ENCODE measurements at regions not wholly inside any gene's neighbourhood (a gene's known extent, or its start where the extent isn't known, plus 50 kb on each side); places are given as distances from the start of the nearest gene placed in this dataset.
"Not testable (repeated sequence)": the region's sequence is repeated elsewhere in the genome, so short reads cannot be mapped to it uniquely, and the experiment has no call there.

- no peak for DNase-seq
Measured at GRCh38 chrX:41005445-41005992, 79.7 kb upstream of the USP9X start.

GRCh38 chrX:41009850-41010846 is 75.1 kb upstream of the USP9X start:
- DNase-seq = peak; percentile 12 to 13

GRCh38 chrX:41014776-41015360 is 70.4 kb upstream of the USP9X start:
- DNase-seq = peak in 1 of 2 donors; percentile 0

- not testable (repeated sequence) for DNase-seq
Measured at GRCh38 chrX:41017785-41018184, 67.5 kb upstream of the USP9X start.

- not testable (repeated sequence) for DNase-seq
Measured at GRCh38 chrX:41018391-41019040, 66.7 kb upstream of the USP9X start.

GRCh38 chrX:41019041-41019392 is 66.2 kb upstream of the USP9X start:
- no peak for DNase-seq

- no peak for DNase-seq
Measured at GRCh38 chrX:41022566-41022965, 62.7 kb upstream of the USP9X start.

- no peak for DNase-seq
Measured at GRCh38 chrX:41023098-41023497, 62.1 kb upstream of the USP9X start.

- DNase-seq = not testable (repeated sequence)
Measured at GRCh38 chrX:41024335-41024734, 60.9 kb upstream of the USP9X start.

GRCh38 chrX:41024755-41025154 is 60.5 kb upstream of the USP9X start:
- no peak for DNase-seq

GRCh38 chrX:41025926-41026701 is 59.1 kb upstream of the USP9X start:
- no peak for DNase-seq

GRCh38 chrX:41026702-41027078 is 58.6 kb upstream of the USP9X start:
- DNase-seq = no peak

- no peak for DNase-seq
Measured at GRCh38 chrX:41029332-41029731, 55.9 kb upstream of the USP9X start.

GRCh38 chrX:41031256-41031967 is 53.8 kb upstream of the USP9X start:
- DNase-seq = no peak

GRCh38 chrX:41033299-41033698 is 51.9 kb upstream of the USP9X start:
- DNase-seq = no peak

- not testable (repeated sequence) for DNase-seq
Measured at GRCh38 chrX:41034902-41035301, 50.3 kb upstream of the USP9X start.
